ENCODE measurements at regions not wholly inside any gene's neighbourhood (a gene's known extent, or its start where the extent isn't known, plus 50 kb on each side); places are given as distances from the start of the nearest gene placed in this dataset.
A peak's percentile ranks its signal among the peaks of the same experiment; 100 is the strongest.
"Not testable (repeated sequence)": the region's sequence is repeated elsewhere in the genome, so short reads cannot be mapped to it uniquely, and the experiment has no call there.

DNA sequence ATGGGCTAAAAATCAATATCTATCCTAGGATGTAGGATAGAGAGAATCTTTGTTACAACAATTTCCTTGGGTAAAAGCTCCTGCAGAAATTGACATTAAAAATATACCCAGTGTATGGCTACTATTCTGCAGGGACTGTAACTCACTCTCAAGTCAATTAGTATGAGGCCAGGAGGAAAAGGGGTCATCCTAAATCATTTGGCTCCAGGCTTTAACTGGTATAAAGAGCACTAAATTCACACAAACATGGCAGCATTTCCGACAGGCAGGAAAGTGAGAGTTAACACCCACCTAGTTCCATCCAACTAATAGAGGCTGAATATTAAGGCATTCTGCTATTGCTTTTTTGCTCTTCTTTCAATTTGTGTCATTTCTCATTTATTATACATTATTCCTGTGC lies 218.6 kb upstream of the C1orf87 start:
- DNase-seq = no peak

DNA sequence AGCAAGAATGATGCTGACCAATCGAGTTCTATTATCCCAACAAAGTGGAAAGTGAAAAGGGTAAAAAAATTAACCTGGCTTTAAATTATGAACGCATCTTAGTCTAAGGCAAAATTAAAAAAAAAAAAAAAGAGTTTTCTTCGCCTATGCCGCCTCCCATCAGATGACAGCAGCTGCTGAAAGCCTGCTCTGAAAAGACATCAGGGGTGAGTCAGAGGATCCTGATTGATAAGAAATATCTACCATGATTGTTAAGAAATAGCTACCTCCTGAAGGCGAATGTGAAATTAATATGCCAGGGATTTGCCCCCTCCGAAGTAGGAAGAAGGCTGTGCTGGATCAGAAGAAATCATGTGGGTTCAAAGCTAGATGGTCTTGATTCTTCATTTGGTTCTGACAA lies 216.8 kb upstream of the C1orf87 start:
- DNase-seq = no peak

DNA sequence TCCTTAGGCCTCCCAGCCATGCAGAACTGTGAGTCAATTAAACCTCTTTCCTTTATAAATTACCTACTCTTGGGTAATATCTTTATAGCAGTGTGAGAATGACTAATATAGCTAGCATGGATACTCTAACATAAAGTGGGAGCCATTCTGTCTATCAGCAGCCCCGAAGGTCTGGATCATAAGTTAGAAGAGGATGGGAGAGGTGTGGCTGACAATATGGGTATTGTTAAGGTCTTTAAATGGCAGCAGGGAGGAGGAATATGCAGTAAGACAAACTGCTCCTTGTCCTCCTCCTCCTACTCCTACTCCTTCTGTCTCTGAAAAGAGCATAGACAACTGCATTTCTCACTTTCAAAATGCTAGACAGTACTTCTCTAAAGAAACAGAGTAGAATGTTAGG lies 214.0 kb upstream of the C1orf87 start:
- no peak for DNase-seq

DNA sequence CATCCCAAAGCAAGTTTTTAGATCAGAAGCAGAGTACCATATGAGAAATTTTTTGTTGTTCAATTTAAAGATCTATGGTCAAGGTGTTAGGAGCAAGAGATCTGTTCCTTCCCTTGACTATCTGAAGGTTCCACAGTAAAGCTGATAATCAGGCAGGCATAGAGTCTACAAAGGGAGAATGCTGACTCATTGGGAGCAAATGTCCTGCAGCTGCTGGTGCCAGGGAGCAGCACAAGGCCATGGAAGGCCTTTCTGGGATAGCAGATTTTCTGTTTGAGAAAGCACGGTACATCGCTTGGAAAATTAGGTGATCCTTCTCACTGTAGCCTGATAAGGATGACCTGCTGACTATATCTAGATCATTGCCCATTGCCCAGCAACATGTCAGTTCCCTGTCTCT lies 210.1 kb upstream of the C1orf87 start:
- peak; percentile 73 for DNase-seq

DNA sequence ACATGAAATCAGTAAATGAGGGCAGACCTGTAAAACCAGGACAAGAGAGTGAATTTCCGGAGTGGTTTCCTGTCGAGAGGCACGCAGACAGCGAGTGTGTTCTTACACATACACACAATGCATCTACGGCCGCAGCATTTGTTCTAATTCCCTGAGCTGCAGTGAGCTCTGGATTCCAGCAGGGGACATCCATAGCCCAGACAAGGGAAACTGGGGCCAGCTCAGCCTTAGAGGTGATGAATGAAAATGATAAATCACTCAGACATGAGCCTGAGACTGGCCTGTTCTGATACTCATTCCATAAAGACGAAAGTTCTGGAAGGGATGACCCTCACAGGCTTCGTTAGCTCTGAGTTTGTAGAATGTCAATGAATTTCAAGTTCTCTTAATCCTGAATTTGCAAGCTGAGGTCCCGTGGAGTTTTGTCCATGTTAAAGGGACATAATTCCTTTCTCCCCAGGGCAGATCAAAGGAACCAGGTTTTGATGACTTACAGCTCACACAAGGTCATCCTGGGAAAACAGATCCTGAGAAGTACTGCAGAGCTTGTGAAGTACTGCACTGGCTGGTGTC lies 207.9 kb upstream of the C1orf87 start:
- DNase-seq = peak; percentile 99

DNA sequence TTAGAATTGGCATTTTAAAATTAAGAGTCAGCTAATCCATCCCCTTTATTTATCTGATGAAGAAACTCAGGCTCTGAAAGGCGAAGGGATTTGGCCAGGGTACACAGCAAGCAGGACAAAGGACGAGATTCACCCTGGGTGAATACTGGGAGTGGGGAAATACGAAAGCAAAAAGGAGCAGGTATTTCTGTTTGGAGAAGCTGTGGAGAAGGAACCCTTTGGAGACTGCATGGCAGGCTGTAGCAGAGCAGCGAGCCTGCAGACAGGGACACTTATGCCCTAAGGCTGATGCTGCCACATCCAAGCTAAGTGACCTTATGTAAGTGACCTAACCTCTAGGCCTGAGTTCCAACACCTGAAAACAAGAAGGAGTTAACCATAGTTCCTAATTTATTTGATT lies 207.2 kb upstream of the C1orf87 start:
- DNase-seq = peak; percentile 61

DNA sequence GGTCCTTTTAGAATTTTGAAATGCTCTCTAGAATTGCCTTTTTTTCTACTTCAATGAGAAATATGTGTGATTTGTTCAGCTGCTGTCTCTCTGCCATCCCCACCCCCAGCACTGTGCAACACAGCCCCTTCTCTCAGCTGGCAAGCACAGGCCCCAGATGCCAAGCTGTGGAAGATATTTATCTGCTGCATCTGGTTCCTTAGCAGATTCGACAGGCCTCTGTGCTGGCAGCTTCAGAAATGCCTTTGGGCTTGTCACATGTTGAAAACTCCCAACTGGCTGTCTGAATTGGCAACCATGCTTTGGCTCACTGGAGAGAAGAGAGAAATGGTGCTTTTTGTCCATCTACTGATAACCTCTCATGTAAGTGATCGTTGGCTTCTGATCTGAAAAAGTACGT lies 206.7 kb upstream of the C1orf87 start:
- peak; percentile 35 for DNase-seq

DNA sequence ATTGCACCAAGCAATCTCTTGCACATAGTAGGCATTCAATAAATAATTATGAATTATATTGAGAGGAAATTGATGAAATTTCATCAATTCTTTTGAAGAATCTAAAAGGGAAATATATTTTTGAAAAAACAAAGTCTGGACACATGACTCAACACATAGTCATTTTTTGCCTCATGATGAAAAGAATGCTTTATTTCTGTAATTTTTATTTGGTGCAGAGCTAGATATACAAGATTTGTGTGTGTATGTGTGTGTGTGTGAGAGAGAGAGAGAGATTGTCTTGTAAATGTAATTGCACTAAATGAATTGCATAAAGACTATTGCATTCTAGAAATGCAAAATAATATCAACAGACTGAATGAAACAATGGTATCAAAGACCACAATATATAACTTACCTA lies 206.2 kb upstream of the C1orf87 start:
- DNase-seq = no peak

DNA sequence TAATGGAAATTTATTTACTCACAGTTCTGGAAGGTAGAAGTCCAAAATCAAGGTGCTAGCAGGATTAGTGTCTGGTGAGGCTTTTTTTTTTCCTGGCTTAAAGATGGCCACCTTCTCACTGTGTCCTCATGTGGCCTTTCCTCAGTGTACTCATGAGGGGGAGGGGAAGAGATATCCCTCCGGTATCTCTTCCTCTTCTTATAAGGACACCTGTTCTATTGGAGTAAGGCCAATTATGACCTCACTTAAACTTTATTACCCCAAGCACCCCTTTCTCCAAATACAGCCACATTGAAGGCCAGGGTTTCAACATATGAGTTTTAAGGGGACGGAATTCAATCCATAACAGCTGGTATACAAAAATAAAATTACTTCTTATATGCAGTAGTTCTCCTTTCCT lies 203.7 kb upstream of the C1orf87 start:
- DNase-seq = peak; percentile 91

DNA sequence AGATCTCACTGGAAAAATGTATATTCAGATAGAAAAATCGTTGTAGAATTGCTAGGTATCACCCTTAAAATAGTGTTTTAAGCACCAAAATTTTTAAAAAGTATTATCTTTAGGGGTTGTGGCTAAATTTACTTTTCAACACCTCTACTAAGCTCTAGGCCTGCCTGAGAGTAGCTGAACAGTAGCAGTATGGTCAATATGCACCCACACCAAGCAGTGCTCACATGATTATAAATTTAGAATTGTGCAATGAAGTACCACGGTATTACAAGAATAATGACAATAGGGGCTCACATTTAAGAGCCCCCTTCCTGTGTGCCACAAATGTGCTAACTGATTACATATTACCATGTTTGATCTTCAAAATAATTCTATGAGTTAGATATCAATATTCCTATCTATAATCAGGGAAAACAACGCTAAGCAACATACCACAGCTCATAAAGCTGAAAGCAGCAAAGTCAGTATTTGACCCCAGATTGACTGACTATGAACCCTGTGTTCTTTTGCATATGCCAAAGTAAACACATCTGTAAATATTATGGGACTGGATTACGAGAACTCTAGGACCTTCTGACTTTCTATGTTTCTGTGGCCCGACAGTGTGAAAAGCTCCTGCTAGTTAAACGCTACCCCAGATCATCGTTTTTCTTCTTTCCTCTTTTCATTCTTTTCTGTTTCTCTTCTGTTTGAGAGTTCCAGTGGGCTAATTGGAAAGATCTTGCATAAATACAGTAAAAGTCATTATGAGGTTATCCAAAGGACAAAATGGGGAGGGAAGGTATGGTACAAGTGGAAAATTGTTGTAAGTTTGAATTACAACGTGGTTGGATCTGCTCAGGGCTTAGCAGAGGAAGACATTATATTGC lies 201.1 kb upstream of the C1orf87 start:
- no peak for DNase-seq

DNA sequence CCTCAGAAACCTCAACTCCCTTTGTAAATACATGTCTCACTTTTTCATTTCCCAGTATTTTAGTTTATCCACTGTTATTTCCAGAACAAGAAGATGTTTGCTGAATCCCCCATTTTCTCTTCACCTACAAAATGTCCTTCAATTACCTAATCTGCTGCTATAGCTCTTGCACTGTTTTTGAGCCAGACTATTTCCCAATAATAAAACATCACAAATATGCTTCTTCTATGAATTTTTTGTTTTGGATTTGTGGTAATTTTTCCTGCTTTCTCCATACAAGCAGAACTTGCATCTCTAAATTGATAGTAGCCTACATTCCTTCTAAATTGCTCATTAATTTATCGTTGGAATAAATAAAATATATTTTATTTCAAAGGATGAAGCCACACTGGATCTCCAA lies 199.6 kb upstream of the C1orf87 start:
- no peak for DNase-seq

DNA sequence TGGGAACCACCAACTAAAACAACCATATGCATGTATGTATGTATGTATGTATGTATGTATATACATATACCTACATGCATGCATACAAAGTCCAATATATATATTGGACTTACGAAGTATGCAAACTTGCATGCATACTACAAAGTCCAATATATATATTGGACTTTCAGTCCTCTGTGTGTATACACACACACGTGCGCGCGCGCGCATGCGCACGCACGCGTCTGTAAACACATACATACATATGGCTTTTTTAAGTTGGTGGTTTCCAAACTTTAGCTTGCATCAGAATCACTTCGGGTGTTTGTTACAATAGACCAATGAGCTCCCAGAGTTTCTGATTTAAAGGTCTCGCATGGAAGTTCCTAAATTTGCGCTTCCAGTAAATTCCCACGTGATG lies 197.5 kb upstream of the C1orf87 start:
- DNase-seq = no peak

DNA sequence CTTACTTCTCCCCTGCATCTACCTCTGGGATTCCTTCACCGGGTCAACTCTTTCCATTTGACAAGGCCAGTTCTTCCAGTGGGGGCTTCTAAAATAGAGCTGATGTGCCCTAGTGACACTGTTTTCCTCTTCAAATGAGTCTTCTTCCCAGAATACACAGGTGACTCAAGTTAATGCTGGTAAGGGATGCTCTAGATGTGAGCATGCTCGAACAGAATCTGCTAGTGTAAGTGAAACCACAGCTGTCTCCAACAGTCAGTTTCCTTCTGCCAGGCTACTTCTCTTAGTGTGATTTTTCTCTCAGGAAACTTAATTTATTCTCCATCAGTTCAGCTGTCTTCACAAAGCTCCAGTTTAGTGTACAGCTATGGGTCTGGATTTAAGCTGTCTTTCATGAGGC lies 194.9 kb upstream of the C1orf87 start:
- DNase-seq = no peak

DNA sequence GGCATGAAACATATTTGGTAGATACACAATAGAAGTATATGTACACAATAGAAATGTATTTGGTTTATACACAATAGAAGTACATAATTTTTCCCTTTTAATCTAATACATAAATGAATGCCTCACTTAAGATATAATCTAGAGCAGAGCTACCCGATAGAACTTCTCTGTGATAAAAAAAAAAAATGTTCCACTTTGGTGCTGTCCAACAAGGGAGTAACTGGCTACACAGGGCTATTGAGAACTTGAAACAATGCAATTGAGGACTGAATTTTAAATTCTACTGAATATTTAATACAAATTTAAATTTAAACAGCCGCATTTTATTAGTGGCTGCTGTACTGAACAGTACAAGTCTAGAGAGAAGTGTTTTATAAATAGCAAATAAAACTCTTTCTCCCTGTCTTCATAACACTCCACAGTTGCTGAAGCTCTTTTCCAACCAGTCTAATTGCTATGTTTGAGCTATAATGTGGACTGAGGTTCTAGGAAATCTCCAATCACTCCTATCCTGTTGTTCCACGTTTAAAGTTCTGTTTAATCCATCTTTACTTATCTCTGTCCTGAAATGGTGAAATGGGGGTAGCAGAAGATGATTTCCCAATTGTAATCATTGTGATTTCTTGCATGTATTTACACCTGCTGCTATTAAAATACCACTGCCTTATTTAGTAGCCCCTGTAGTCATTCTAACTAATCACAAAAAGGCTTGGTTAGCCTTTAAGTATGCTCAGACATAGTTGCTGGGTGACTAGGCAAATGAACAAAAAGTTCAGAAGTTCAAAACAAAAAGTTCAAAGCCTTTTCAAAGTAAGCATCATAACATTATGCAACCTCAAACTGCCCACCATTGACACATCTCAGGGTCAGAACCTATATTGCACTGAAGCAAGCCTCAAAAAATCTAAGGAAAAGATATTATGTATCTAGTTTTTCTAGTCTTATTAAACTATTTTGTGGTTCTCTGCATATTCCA lies 192.3 kb upstream of the C1orf87 start:
- no peak for DNase-seq

DNA sequence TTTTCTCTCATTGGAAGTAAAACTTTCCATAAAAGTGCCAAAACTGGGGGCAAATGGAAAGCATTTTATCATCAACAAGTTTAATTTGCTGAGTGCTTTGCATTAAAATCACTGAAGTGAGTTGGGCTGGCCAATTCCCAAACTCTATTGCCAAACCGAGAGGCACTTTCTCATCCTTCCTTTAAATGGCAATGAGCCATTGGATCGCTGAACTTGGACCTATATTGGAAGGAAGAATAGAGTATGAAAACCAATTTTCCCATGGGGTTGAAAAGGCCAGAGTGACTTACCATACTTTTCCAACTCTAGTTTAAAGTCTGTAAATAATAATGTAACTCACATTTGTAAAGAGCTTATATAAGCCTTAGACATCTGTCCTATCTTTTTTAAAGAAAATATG lies 189.1 kb upstream of the C1orf87 start:
- no peak for DNase-seq

DNA sequence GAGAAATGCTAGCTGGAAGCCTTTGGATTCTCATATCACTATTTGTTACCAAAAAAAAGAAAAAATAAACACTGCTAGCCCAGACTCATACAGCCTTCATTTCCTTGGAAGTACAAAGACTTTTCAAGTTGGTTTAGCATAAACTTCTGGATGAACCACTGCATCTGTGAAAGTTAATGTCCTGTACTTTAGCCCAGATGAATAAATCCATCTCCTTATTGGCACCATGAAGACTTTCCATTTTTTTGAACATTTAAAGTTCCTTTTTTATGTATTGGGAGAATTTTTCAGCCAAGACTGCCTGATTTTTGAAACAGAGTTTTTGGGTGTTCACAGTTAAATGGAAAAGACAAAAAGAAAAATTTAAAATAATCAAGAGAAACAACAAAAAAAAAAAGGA lies 184.0 kb upstream of the C1orf87 start:
- DNase-seq = no peak

DNA sequence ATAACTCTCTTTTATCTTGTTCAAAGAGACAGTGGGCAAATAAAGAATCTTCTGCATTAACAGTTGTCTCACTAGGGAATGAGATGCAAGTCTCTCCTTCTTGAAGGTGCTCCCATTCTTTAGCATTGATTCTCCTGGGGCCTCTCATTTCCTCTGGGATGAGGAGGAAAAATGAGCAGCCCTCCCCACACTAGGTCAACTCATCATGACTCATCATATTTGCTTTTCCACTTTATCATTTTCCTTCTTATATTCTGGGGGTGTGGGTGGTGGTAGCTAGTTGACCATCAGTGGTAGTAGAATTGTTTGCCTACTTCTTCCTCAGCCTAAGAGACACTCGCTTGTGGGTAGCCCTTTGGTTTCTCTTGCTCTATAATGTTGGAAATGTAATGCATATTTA lies 182.0 kb upstream of the C1orf87 start:
- peak; percentile 85 for DNase-seq

DNA sequence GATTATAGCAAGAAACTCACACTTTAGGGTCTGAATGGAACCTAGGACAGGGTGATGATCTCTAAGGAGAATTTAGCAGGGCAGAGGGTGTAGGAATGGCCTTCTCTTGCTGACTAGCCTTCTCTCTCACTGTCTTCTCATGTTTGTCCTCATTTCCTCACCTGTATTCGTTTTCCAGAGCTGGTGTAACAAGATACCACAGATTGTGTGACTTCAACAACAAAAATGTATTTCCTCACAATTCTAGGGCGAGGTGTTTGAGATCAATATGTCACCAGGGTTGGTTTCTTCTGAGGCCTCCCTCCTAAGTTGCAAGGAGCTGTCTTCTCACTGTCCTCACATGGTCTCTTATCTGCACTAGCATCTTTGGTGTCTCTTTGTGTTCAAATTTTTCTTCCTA lies 177.9 kb upstream of the C1orf87 start:
- no peak for DNase-seq

DNA sequence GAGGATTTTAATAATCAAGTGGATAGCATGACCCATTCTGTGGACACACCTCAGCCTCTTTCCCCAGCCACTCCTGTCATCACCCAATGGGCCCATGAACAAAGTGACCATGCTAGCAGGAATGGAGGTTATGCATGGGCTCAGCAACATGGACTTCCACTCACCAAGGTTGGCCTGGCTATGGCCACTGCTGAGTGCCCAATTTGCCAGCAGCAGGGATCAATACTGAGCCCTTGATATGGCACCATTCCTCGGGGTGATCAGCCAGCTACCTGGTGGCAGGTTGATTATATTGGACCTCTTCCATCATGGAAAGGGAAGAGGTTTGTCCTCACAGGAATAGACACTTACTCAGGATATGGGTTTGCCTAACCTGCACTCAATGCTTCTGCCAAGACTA lies 173.9 kb upstream of the C1orf87 start:
- not testable (repeated sequence) for DNase-seq

DNA sequence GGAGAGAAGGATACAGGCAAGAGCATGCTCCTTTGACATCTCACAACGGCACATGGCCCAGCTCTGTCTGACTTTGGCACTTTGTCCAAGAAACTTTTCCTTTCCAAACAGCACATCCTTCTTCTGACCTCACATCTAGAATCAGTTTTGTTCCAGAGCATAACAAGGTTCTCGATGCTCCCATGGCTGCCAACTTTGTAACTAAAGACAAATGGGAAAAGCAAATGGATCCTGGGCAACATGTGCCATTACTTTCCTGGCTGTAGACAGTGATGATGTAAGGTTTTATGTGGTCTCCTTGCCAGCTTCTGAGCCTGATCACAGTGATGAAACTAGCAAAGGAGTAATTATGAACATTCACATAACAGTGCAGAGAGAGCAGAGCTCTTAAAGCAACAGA lies 171.8 kb upstream of the C1orf87 start:
- no peak for DNase-seq

DNA sequence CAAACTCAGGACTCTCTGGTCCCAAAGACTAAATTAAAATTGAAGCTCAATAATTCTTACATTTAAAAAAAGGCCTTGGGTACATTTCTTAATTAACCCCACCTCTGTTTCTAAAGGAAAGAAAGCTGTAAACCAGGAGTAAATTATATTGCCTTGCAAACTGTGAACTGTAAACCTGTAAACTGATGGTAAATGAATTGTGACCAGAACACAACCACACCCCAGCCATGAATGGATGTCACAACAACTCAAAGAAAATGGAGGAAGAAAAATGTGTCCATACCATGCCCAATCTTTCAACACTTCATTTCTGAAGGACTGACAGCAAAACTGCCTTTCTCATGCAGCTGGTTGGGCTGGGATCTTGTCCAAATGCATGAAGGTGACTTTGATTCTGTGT lies 171.3 kb upstream of the C1orf87 start:
- no peak for DNase-seq

DNA sequence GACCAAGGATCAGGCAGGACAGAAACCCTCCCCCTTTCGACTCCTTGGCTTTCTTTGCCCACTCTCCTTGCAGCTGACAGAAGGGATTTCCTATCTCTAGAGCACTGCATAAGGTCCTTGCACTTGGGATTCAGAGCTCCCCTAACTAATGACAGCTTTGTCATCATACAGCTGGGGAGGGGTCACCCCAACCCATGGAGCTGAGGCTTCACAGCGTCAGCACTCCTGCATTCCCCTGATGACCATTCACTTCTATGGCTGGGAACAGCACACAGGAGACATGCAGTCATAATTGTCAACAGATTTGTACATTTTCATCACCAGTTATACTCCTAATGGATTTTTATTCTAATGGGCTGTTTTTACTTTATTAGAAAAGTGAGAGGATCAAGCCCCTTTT lies 161.7 kb upstream of the C1orf87 start:
- DNase-seq = no peak

DNA sequence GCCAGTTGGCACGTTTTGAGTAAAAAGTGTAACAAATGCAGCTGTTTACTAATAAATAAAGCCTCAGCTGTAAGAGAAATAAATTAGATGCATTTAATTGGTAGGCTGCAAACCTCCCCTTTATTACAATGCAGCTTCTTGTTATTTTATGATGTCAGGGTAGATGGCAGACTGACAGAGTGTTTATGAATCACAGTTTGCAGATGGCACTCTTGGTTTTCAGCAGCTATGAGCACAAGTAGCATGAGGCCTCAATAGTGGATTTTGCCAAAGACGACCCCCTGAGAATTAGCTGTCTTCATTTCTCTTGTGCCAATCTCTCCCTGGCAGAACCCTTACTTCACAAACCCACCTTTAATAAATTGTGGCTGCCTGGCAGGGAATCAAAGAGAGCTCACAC lies 161.2 kb upstream of the C1orf87 start:
- DNase-seq = no peak

DNA sequence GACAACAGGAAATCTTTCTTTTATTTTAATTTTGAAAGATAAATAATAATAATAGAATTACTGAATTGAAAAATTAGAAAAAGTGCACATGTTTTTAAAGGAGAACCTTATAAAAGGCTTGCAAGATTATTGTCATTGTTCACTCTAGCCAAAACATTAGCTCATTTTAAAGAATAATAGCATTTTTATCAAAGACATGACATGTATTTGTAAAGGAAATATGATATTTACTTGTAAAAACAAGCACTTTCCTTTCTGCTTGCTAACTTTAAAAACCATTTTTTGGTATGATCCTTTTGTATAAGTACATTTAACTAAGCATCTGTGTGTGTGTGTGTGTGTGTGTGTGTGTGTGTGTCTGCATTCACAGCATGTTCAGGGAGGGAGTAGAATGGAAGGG lies 156.3 kb upstream of the C1orf87 start:
- DNase-seq = no peak
